Fibroblast of pulmonary artery (primary cell): ENCODE measurements at regions not wholly inside any gene's neighbourhood (a gene's known extent, or its start where the extent isn't known, plus 50 kb on each side); places are given as distances from the start of the nearest gene placed in this dataset.

Experiments
- DNase-seq: peaks from one replicate; pipeline ENCODE4 v3.0.0-alpha.2; 2010; ENCODE audit warnings: low read depth
- H3K4me3 ChIP-seq: replicated peaks from 2 replicates; pipeline ENCODE4 v1.5.1; 2011; ENCODE audit warnings: low read depth, mild to moderate bottlenecking, control low read depth, low read length, moderate library complexity
- CTCF ChIP-seq: IDR thresholded peaks from 2 replicates; pipeline ENCODE4 v1.5.1; 2011; ENCODE audit warnings: mild to moderate bottlenecking, control low read depth, low read length, inconsistent platforms; ENCODE audit errors: missing control alignments

- TF ChIP-seq CTCF: no peak
- no peak for DNase-seq
- H3K4me3 ChIP-seq: no peak overlapping the region
Measured at GRCh38 chr5:2185646-2186471, 303.1 kb upstream of the IRX4 start.

- TF ChIP-seq CTCF: no peak
- H3K4me3 ChIP-seq: no peak overlapping the region
Measured at GRCh38 chr5:2184563-2185540, 302.1 kb upstream of the IRX4 start.

GRCh38 chr5:2184026-2184366, 301.3 kb upstream of the IRX4 start:
- H3K4me3 ChIP-seq: no peak overlapping the region
- no peak for DNase-seq
- TF ChIP-seq CTCF: no peak

More at GRCh38 chr5:2184563-2185540, 302.1 kb upstream of the IRX4 start:
- DNase-seq: no peak

- no peak for DNase-seq
- TF ChIP-seq CTCF: no peak
Measured at GRCh38 chr5:2183154-2184025, 300.7 kb upstream of the IRX4 start.

GRCh38 chr5:2182020-2182419, 299.3 kb upstream of the IRX4 start:
- no peak overlapping the region for H3K4me3 ChIP-seq
- no peak for DNase-seq
- no peak for TF ChIP-seq CTCF

More at GRCh38 chr5:2183154-2184025, 300.7 kb upstream of the IRX4 start:
- no peak overlapping the region for H3K4me3 ChIP-seq

- TF ChIP-seq CTCF: no peak
- no peak overlapping the region for H3K4me3 ChIP-seq
- no peak for DNase-seq
Measured at GRCh38 chr5:2181557-2181956, 298.8 kb upstream of the IRX4 start.
